Keratinocyte (primary cell): ENCODE measurements at regions not wholly inside any gene's neighbourhood (a gene's known extent, or its start where the extent isn't known, plus 50 kb on each side); places are given as distances from the start of the nearest gene placed in this dataset.

Experiments used
- DNase-seq: peaks from one replicate; pipeline ENCODE4 v3.0.0-alpha.2; 2011; ENCODE audit warnings: low read depth, missing footprints, low spot score
- FAIRE-seq: peaks from 2 replicates; lab custom pipeline; 2011; peaks lifted over from hg19 to GRCh38; lab: Jason Lieb, UNC
- H2AFZ ChIP-seq: 2 replicates; pipeline ENCODE4 v1.6.0; 2012; ENCODE audit warnings: low read length, control low read depth, inconsistent platforms; ENCODE audit not compliant: control insufficient read depth
- H3K27ac ChIP-seq: 2 replicates; pipeline ENCODE4 v1.5.1; 2011; ENCODE audit warnings: low read length; ENCODE audit not compliant: control insufficient read depth, insufficient read depth
- H3K27me3 ChIP-seq: 3 replicates; pipeline ENCODE4 v1.6.0; 2011; ENCODE audit warnings: low read length; ENCODE audit not compliant: control insufficient read depth, insufficient read depth; ENCODE audit errors: extremely low read depth
- H3K36me3 ChIP-seq, 2 experiments: 2 replicates in 1 of 2; 3 replicates in 1 of 2; pipeline ENCODE4 v1.5.1; 2011; ENCODE audit warnings: low read length in 2 of 2, mild to moderate bottlenecking in 1 of 2; ENCODE audit not compliant: control insufficient read depth in 2 of 2, insufficient read depth in 2 of 2; ENCODE audit errors: extremely low read depth in 1 of 2
- H3K4me1 ChIP-seq: 3 replicates; pipeline ENCODE4 v1.5.1; 2011; ENCODE audit warnings: low read length; ENCODE audit not compliant: control insufficient read depth, insufficient read depth; ENCODE audit errors: extremely low read depth
- H3K4me2 ChIP-seq: 3 replicates; pipeline ENCODE4 v1.6.0; 2011; ENCODE audit warnings: low read depth, low read length; ENCODE audit not compliant: control insufficient read depth, insufficient read depth; ENCODE audit errors: extremely low read depth
- H3K4me3 ChIP-seq, 3 experiments: fragments of 200-600 bp in 1 of 3; sonication (generic) in 1 of 3; 2 replicates in 2 of 3; 3 replicates in 1 of 3; pipeline ENCODE4 v1.5.1; 2011 to 2016; ENCODE audit warnings: low read length in 3 of 3, mild to moderate bottlenecking in 3 of 3, control low read depth in 2 of 3, inconsistent platforms in 1 of 3, low read depth in 1 of 3, mixed read lengths in 1 of 3, mixed run types in 1 of 3, moderate library complexity in 1 of 3; ENCODE audit not compliant: control insufficient read depth in 2 of 3, insufficient read depth in 2 of 3; ENCODE audit errors: extremely low read depth in 1 of 3
- H3K79me2 ChIP-seq: 2 replicates; pipeline ENCODE4 v1.6.0; 2012; ENCODE audit warnings: low read length; ENCODE audit not compliant: control insufficient read depth, insufficient read depth
- H3K9ac ChIP-seq: 3 replicates; pipeline ENCODE4 v1.6.0; 2011; ENCODE audit warnings: low read length; ENCODE audit not compliant: control insufficient read depth, insufficient read depth; ENCODE audit errors: extremely low read depth
- H3K9me1 ChIP-seq: 3 replicates; pipeline ENCODE4 v1.6.0; 2011; ENCODE audit warnings: low read length; ENCODE audit not compliant: control insufficient read depth, insufficient read depth; ENCODE audit errors: extremely low read depth
- H3K9me3 ChIP-seq: 2 replicates; pipeline ENCODE4 v1.5.1; 2012; ENCODE audit warnings: low read depth, low read length; ENCODE audit not compliant: control insufficient read depth
- H4K20me1 ChIP-seq: 3 replicates; pipeline ENCODE4 v1.6.0; 2011; ENCODE audit warnings: low read length; ENCODE audit not compliant: control insufficient read depth, insufficient read depth; ENCODE audit errors: extremely low read depth
- EZH2 ChIP-seq: IDR thresholded peaks from one replicate; pipeline ENCODE4 v1.6.1; 2012; ENCODE audit warnings: inconsistent platforms, mild to moderate bottlenecking, low read length, moderate library complexity
- dilution Hi-C: fragments of 300-500 bp; cut with MboI; formaldehyde crosslinking; loops from one replicate; pipeline ENCODE4 v1.7.0; 2020; ENCODE audit warnings: low sequenced_read_pairs; ENCODE audit not compliant: extremely low pct_ligation_motif_present
- TF ChIP-seq, protein P1 (sequence below), 3 experiments: IDR thresholded peaks in 1 of 3; conservative IDR thresholded peaks in 1 of 3; optimal IDR thresholded peaks in 1 of 3; 2 replicates in 2 of 3; 3 replicates in 1 of 3; pipeline versions ENCODE3 to v1.5.1; 2011; ENCODE audit warnings: low read length in 3 of 3, mild to moderate bottlenecking in 3 of 3, moderate library complexity in 2 of 3, control low read depth in 1 of 3, inconsistent platforms in 1 of 3; ENCODE audit not compliant: insufficient read depth in 2 of 3; ENCODE audit errors: extremely low read depth in 1 of 3

DNA sequence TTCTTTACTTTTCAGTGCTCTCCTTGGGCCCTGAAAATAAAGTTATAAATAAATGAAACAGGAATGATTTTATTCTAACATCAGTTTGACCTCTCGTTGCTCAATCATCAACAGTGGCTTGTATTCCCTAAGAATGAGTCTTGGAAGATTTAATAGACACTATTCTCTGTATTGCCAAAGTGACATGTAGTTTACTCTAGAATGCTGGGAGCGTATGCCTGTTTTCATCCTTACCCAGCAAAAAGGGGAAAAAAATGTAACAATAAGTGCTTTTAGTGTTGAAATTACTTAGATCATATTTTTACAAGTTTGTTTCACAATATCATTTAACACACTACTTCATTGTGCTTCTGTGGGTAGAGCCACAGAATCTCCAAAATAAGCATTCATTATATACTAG is 240.6 kb upstream of the CWC22 start:
- no peak overlapping the region for H2AFZ ChIP-seq
- H3K27me3 ChIP-seq, result no peaks in the 10 kb centered on the region
- H4K20me1 ChIP-seq, result no peaks in the 10 kb centered on the region
- no peak overlapping the region for H3K27ac ChIP-seq
- no peaks in the 10 kb centered on the region for H3K4me1 ChIP-seq
- DNase-seq, result no peak
- no peaks in the 10 kb centered on the region for H3K79me2 ChIP-seq
- no peak overlapping the region for H3K9ac ChIP-seq
- H3K4me2 ChIP-seq, result no peak overlapping the region
- no peaks in the 10 kb centered on the region for H3K9me3 ChIP-seq
- no peak for TF ChIP-seq EZH2
- TF ChIP-seq, protein P1, sequence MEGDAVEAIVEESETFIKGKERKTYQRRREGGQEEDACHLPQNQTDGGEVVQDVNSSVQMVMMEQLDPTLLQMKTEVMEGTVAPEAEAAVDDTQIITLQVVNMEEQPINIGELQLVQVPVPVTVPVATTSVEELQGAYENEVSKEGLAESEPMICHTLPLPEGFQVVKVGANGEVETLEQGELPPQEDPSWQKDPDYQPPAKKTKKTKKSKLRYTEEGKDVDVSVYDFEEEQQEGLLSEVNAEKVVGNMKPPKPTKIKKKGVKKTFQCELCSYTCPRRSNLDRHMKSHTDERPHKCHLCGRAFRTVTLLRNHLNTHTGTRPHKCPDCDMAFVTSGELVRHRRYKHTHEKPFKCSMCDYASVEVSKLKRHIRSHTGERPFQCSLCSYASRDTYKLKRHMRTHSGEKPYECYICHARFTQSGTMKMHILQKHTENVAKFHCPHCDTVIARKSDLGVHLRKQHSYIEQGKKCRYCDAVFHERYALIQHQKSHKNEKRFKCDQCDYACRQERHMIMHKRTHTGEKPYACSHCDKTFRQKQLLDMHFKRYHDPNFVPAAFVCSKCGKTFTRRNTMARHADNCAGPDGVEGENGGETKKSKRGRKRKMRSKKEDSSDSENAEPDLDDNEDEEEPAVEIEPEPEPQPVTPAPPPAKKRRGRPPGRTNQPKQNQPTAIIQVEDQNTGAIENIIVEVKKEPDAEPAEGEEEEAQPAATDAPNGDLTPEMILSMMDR (optimal IDR thresholded peaks at IDR 0.05 in 1 of 3, IDR thresholded peaks at IDR 0.05 in 1 of 3, conservative IDR thresholded peaks at IDR 0.05 in 1 of 3; ENCODE audit: extremely low read depth in 1 of 3, insufficient read depth in 2 of 3, low read length in 3 of 3), result no peak
- no peak overlapping the region for H3K4me3 ChIP-seq
- no peak for FAIRE-seq
- H3K9me1 ChIP-seq, result no peaks in the 10 kb centered on the region
- dilution Hi-C loops, result no loop called here
- no peaks in the 10 kb centered on the region for H3K36me3 ChIP-seq

DNA sequence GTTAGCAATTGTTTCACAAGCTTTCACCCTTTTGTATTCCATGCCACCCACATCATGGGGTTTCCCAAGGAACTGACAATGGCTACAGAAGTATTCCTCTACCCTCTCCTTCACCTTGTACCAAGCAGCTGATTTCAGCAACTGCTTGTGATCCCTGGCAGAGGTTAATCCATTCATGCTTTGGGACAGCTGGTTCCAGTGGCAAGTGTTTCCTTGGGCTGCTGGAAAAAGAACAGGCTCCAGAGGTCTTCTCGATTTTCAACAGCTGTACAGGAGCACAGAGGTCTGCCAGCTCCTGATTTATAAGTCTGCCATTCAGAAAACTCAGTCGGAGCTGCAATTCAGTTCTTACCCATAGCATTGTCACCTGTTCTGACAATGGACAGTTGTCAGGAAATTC is 239.2 kb upstream of the CWC22 start:
- dilution Hi-C loops, result no loop called here
- FAIRE-seq, result no peak

More for the DNA sequence above, 239.2 kb upstream of the CWC22 start:
- Histone ChIP-seq H3K4me3 (no peak overlapping the region), H3K9me3 (no peaks in the 10 kb centered on the region), H3K27me3 (no peaks in the 10 kb centered on the region), H3K9ac (no peak overlapping the region), H3K9me1 (no peaks in the 10 kb centered on the region), H2AFZ (no peak overlapping the region), H3K79me2 (no peaks in the 10 kb centered on the region), H3K36me3 (no peaks in the 10 kb centered on the region), H4K20me1 (no peaks in the 10 kb centered on the region), H3K4me2 (no peak overlapping the region), H3K27ac (no peak overlapping the region), H3K4me1 (no peaks in the 10 kb centered on the region)
- no peak for DNase-seq
- TF ChIP-seq, protein P1 (optimal IDR thresholded peaks at IDR 0.05 in 1 of 3, IDR thresholded peaks at IDR 0.05 in 1 of 3, conservative IDR thresholded peaks at IDR 0.05 in 1 of 3; ENCODE audit: extremely low read depth in 1 of 3, insufficient read depth in 2 of 3, low read length in 3 of 3), result no peak
- TF ChIP-seq EZH2, result no peak
